H1 (cell line): ENCODE measurements at regions not wholly inside any gene's neighbourhood (a gene's known extent, or its start where the extent isn't known, plus 50 kb on each side); places are given as distances from the start of the nearest gene placed in this dataset.

Experiments used
- CTCF ChIA-PET: fragments of 300-600 bp; sonication (Branson Sonifier 250); formaldehyde crosslinking; loops from one replicate; lab custom pipeline; 2021; ENCODE audit not compliant: partially characterized antibody; lab: Charles Lee
- POLR2A ChIA-PET: fragments of 300-600 bp; sonication (Branson Sonifier 250); formaldehyde crosslinking; loops from one replicate; lab custom pipeline; 2021; ENCODE audit warnings: inconsistent platforms; ENCODE audit not compliant: partially characterized antibody; lab: Charles Lee
- DNase-seq, 2 experiments: peaks; one replicate each; pipeline versions ENCODE4 v3.0.0 to v3.0.0-alpha.2; 2010 to 2022; ENCODE audit warnings: low spot score in 2 of 2, low read depth in 1 of 2, mixed read lengths in 1 of 2
- FAIRE-seq: peaks from 2 replicates; lab custom pipeline; 2011; peaks lifted over from hg19 to GRCh38; lab: Jason Lieb, UNC
- H2AFZ ChIP-seq: 2 replicates; pipeline ENCODE4 v1.8.1; 2012; ENCODE audit warnings: low read length, inconsistent platforms
- H2AK5ac ChIP-seq: 2 replicates; pipeline ENCODE4 v1.6.1; 2013; ENCODE audit warnings: low read depth, low read length
- H2BK120ac ChIP-seq: replicated peaks from 2 replicates; pipeline ENCODE3; 2013; ENCODE audit warnings: low read depth, low read length, inconsistent platforms
- H2BK12ac ChIP-seq: 2 replicates; pipeline ENCODE4 v1.6.1; 2013; ENCODE audit warnings: low read depth, low read length
- H2BK15ac ChIP-seq: 2 replicates; pipeline ENCODE4 v1.6.1; 2013; ENCODE audit warnings: low read length
- H2BK20ac ChIP-seq: 2 replicates; pipeline ENCODE4 v1.6.1; 2013; ENCODE audit warnings: low read length
- H2BK5ac ChIP-seq: 2 replicates; pipeline ENCODE4 v1.6.1; 2013; ENCODE audit warnings: low read depth, low read length
- H3K14ac ChIP-seq: 2 replicates; pipeline ENCODE4 v1.6.1; 2013; ENCODE audit warnings: inconsistent platforms; ENCODE audit not compliant: insufficient read length
- H3K18ac ChIP-seq: 2 replicates; pipeline ENCODE4 v1.6.1; 2013; ENCODE audit warnings: low read length; ENCODE audit errors: extremely low read depth
- H3K23ac ChIP-seq: 2 replicates; pipeline ENCODE4 v1.6.1; 2013; ENCODE audit warnings: inconsistent platforms; ENCODE audit not compliant: insufficient read length
- H3K23me2 ChIP-seq: 2 replicates; pipeline ENCODE4 v1.6.1; 2013; ENCODE audit warnings: low read depth, low read length
- H3K27ac ChIP-seq: 2 replicates; pipeline ENCODE4 v1.6.1; 2011; ENCODE audit warnings: low read depth, low read length, inconsistent platforms
- H3K27me3 ChIP-seq, 4 experiments: replicated peaks in 1 of 4; 1 replicate in 1 of 4; 2 replicates in 3 of 4; pipeline versions ENCODE4 v1.6.1 to v1.8.1; 2011 to 2013; ENCODE audit warnings: low read length in 3 of 4, mild to moderate bottlenecking in 3 of 4, inconsistent platforms in 2 of 4, mixed read lengths in 2 of 4, moderate library complexity in 1 of 4; ENCODE audit not compliant: control insufficient read depth in 3 of 4, insufficient read depth in 3 of 4; ENCODE audit errors: extremely low read depth in 1 of 4
- H3K36me3 ChIP-seq, 4 experiments: 2 replicates each; pipeline versions ENCODE4 v1.6.1 to v1.8.1; 2011 to 2013; ENCODE audit warnings: mild to moderate bottlenecking in 4 of 4, low read length in 3 of 4, moderate library complexity in 2 of 4, control low read depth in 1 of 4, inconsistent platforms in 1 of 4; ENCODE audit not compliant: insufficient read depth in 4 of 4, control insufficient read depth in 2 of 4
- H3K4ac ChIP-seq: replicated peaks from 2 replicates; pipeline ENCODE3; 2013; ENCODE audit warnings: low read length, low read depth, mixed read lengths, inconsistent platforms; ENCODE audit not compliant: insufficient read length
- H3K4me1 ChIP-seq, 4 experiments: replicated peaks in 1 of 4; 1 replicate in 1 of 4; 2 replicates in 3 of 4; pipeline versions ENCODE4 v1.6.1 to v1.8.1; 2011 to 2013; ENCODE audit warnings: low read length in 3 of 4, inconsistent platforms in 2 of 4, mixed read lengths in 1 of 4; ENCODE audit not compliant: insufficient read depth in 4 of 4, control insufficient read depth in 3 of 4
- H3K4me2 ChIP-seq, 2 experiments: 2 replicates each; pipeline versions ENCODE4 v1.6.1 to v1.8.1; 2011 to 2013; ENCODE audit warnings: low read depth in 2 of 2, low read length in 2 of 2, control low read depth in 1 of 2, inconsistent platforms in 1 of 2, mild to moderate bottlenecking in 1 of 2; ENCODE audit not compliant: insufficient read depth in 1 of 2
- H3K4me3 ChIP-seq, 4 experiments: fragments of 200-600, 300-600 bp in 1 of 4; sonication (generic), shearing (Covaris generic), sonication (Bioruptor Twin) in 1 of 4; 2 replicates each; pipeline versions ENCODE4 v1.5.1 to v1.8.1; 2011 to 2016; ENCODE audit warnings: low read length in 4 of 4, low read depth in 3 of 4, control low read depth in 2 of 4, inconsistent platforms in 2 of 4, mild to moderate bottlenecking in 2 of 4, mixed read lengths in 1 of 4, moderate library complexity in 1 of 4; ENCODE audit not compliant: insufficient read depth in 2 of 4; ENCODE audit errors: extremely low read depth in 1 of 4
- H3K56ac ChIP-seq: replicated peaks from 2 replicates; pipeline ENCODE3; 2013; ENCODE audit warnings: low read depth, mild to moderate bottlenecking, mixed read lengths, low read length, inconsistent platforms; ENCODE audit not compliant: insufficient read length
- H3K79me1 ChIP-seq: 2 replicates; pipeline ENCODE4 v1.6.1; 2013; ENCODE audit warnings: low read depth, low read length, control low read depth
- H3K79me2 ChIP-seq, 2 experiments: 2 replicates each; pipeline versions ENCODE4 v1.6.1 to v1.8.1; 2012 to 2013; ENCODE audit warnings: low read length in 2 of 2, mild to moderate bottlenecking in 2 of 2, inconsistent platforms in 1 of 2; ENCODE audit not compliant: insufficient read depth in 2 of 2, control insufficient read depth in 1 of 2
- H3K9ac ChIP-seq, 4 experiments: replicated peaks in 1 of 4; 1 replicate in 1 of 4; 2 replicates in 3 of 4; pipeline versions ENCODE4 v1.6.1 to v1.8.1; 2011 to 2013; ENCODE audit warnings: low read depth in 3 of 4, low read length in 3 of 4, control low read depth in 2 of 4, mild to moderate bottlenecking in 2 of 4, moderate library complexity in 2 of 4, inconsistent platforms in 1 of 4; ENCODE audit errors: extremely low read depth in 1 of 4
- H3K9me3 ChIP-seq, 2 experiments: 2 replicates each; pipeline versions ENCODE4 v1.6.1 to v1.8.1; 2012 to 2013; ENCODE audit warnings: mild to moderate bottlenecking in 2 of 2, moderate library complexity in 2 of 2, control low read depth in 1 of 2, inconsistent platforms in 1 of 2, low read depth in 1 of 2, low read length in 1 of 2, mixed read lengths in 1 of 2; ENCODE audit not compliant: insufficient read depth in 2 of 2
- H4K20me1 ChIP-seq, 2 experiments: replicated peaks in 1 of 2; 2 replicates each; pipeline versions ENCODE3 to v1.8.1; 2011 to 2013; ENCODE audit warnings: inconsistent platforms in 2 of 2, low read length in 2 of 2, mild to moderate bottlenecking in 1 of 2; ENCODE audit not compliant: insufficient read depth in 2 of 2, control insufficient read depth in 1 of 2
- H4K5ac ChIP-seq: 2 replicates; pipeline ENCODE4 v1.6.1; 2013; ENCODE audit warnings: low read length, low read depth, mixed read lengths, inconsistent platforms; ENCODE audit not compliant: insufficient read length
- H4K8ac ChIP-seq: 2 replicates; pipeline ENCODE4 v1.8.0; 2013; ENCODE audit warnings: mild to moderate bottlenecking, moderate library complexity, low read length, inconsistent platforms; ENCODE audit not compliant: insufficient read depth; ENCODE audit errors: extremely low read depth
- H4K91ac ChIP-seq: replicated peaks from 2 replicates; pipeline ENCODE3; 2013; ENCODE audit warnings: low read length, mixed read lengths, inconsistent platforms; ENCODE audit not compliant: insufficient read length
- KDM1A ChIP-seq: fragments of 200-600, 300-600 bp; sonication (generic); IDR thresholded peaks from 2 replicates; pipeline ENCODE4 v1.7.1; 2016; ENCODE audit warnings: mild to moderate bottlenecking, low read length, borderline replicate concordance
- RBBP5 ChIP-seq: IDR thresholded peaks from 2 replicates; pipeline ENCODE4 v1.7.1; 2012; ENCODE audit warnings: low read depth, mild to moderate bottlenecking, inconsistent platforms, low read length, moderate library complexity, borderline replicate concordance
- TAF1 ChIP-seq: IDR thresholded peaks from 2 replicates; pipeline ENCODE4 v1.6.1; 2011; ENCODE audit warnings: mild to moderate bottlenecking, low read depth, low read length
- WGBS, 2 experiments: shearing (Covaris generic) in 1 of 2; methylation state at CpG; one replicate each; pipeline versions ENCODE4 v1.1.6 to v1.1.7; 2013 to 2015; ENCODE audit warnings: low lambda C conversion rate in 2 of 2, mixed read lengths in 2 of 2, inconsistent platforms in 1 of 2, low coverage in 1 of 2, missing lambda C conversion rate in 1 of 2; ENCODE audit not compliant: insufficient replicate concordance in 2 of 2, insufficient coverage in 1 of 2, insufficient read length in 1 of 2; ENCODE audit errors: extremely low coverage in 1 of 2, missing lambda C conversion rate in 1 of 2; 5-methylcytosine and 5-hydroxymethylcytosine counted together

DNA sequence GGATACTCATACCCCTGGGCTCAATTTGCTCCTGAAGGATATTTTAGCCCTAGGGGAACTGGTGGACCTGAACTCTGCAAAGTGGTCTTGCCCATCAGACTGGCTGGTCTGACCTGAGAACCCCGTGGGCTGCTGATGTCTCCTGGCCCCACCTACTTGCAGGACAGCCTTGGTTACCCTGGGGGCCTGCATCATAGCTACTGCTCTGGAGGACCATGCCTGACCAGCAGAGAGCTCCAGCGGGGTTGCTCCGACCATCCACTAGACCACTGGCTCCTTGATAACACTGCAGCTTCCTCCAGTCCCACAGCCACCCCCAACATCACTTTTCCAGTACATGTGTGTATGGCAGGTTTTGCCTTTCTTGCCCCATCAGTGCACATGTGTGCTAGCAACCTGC lies 331.6 kb upstream of the BRINP3 start:
- Histone ChIP-seq H3K14ac (no peak overlapping the region), H3K4me1 (no peaks in the 10 kb centered on the region), H3K79me1 (no peaks in the 10 kb centered on the region), H4K20me1 (no peaks in the 10 kb centered on the region), H3K18ac (no peak overlapping the region), H2AFZ (no peak overlapping the region), H3K4me3 (no peak overlapping the region), H3K9me3 (no peaks in the 10 kb centered on the region), H2BK5ac (no peak overlapping the region), H2BK20ac (no peak overlapping the region), H3K4ac (no peak overlapping the region), H3K23ac (no peak overlapping the region), H2BK15ac (no peak overlapping the region), H3K27me3 (no peaks in the 10 kb centered on the region), H3K9ac (no peak overlapping the region), H4K91ac (no peak overlapping the region), H4K8ac (no peak overlapping the region), H2BK120ac (no peak overlapping the region), H3K79me2 (no peaks in the 10 kb centered on the region), H2BK12ac (no peak overlapping the region), H3K27ac (no peak overlapping the region), H3K36me3 (no peaks in the 10 kb centered on the region), H3K56ac (no peak overlapping the region), H4K5ac (no peak overlapping the region), H2AK5ac (no peak overlapping the region), H3K23me2 (no peaks in the 10 kb centered on the region), H3K4me2 (no peak overlapping the region)
- POLR2A ChIA-PET, result no interaction called here
- FAIRE-seq, result no peak
- CTCF ChIA-PET, result no interaction called here
- 88% methylated on average over 3 of the region's 3 CpGs; no CpG with 5 or more reads in 1 of the 2 experiments for WGBS, 2 experiments
- no peak for TF ChIP-seq KDM1A
- no peak for TF ChIP-seq RBBP5
- TF ChIP-seq TAF1, result no peak
- DNase-seq, result no peak
